Right ventricle myocardium superior (tissue), 1 donor: ENCODE measurements at regions not wholly inside any gene's neighbourhood (a gene's known extent, or its start where the extent isn't known, plus 50 kb on each side); places are given as distances from the start of the nearest gene placed in this dataset.

Source experiments
- ATAC-seq: fragments of 200-7000 bp; cut with Tn5 transposase; one replicate; pipeline ENCODE4 v1.9.1; 2020; ENCODE audit warnings: mild to moderate bottlenecking; ENCODE audit not compliant: poor library complexity
- DNase-seq: peaks from one replicate; pipeline ENCODE4 v3.0.0-alpha.2; 2020
- intact Hi-C: fragments of 100-400 bp; cut with DNase I; formaldehyde crosslinking; loops from one replicate; pipeline ENCODE4 v1.11.2; 2022
- donor health status: DM: no; HTN: yes; CAD: no; lungs with severe emphysema.

DNA sequence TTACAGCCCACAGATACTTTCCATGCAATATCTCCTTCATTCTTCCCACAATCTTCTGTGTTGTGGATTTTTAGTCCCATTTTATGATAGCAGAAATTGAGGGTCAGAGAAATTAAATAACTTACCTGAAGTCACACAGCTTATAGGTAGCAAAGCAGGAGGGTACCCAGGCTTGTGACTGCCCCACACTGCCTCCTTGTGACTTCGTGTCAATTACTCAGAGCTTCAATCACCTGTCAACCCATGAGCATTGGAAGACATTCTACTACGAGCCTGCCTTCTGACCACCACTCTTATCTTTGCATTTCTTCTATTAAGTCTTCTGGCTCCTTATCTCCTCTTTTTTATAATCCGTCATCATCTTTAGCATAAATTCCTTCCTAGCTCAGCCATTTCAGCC, 71.6 kb upstream of the NRSN1 start:
- DNase-seq (no peak), ATAC-seq (no peak)
- intact Hi-C loops, result no loop called here

DNA sequence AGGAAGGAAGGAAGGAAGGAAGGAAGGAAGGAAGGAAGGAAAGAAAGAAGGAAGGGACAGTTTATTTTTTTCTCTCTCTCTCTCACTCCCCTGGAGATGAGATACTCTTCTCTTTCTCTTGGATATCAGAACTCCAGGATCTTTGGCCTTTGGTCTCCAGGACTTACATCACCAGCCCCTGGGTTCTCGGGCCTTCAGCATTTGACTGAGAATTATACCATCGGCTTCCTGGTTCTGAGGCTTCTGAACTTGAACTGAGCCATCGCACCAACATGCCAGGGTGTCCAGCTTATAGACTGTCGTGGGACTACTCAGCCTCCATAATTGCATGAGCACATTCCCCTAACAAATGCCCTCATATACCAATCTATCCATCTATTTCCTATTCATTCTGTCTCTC, 69.4 kb upstream of the NRSN1 start:
- no peak for ATAC-seq
- intact Hi-C loops, result no loop called here
- no peak for DNase-seq

DNA sequence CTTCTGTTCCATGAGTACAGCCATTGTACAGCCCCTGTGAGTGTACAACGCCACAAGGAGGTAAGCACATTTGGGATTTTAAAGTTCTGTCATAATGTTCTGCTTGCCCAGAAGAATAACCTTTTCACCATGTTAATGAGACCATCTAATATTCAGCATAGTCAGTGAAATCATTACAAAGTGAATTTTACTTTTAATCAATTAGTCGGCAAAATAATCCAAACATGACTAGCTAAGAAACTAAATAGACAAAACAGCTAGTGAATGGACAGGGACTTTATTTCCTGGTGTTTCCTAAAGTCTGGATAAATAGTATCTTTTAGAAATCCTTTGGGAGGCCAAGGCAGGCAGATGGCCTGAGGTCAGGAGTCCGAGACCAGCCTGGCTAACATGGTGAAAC, 69.0 kb upstream of the NRSN1 start:
- intact Hi-C loops, result no loop called here
- ATAC-seq (no peak), DNase-seq (no peak)

DNA sequence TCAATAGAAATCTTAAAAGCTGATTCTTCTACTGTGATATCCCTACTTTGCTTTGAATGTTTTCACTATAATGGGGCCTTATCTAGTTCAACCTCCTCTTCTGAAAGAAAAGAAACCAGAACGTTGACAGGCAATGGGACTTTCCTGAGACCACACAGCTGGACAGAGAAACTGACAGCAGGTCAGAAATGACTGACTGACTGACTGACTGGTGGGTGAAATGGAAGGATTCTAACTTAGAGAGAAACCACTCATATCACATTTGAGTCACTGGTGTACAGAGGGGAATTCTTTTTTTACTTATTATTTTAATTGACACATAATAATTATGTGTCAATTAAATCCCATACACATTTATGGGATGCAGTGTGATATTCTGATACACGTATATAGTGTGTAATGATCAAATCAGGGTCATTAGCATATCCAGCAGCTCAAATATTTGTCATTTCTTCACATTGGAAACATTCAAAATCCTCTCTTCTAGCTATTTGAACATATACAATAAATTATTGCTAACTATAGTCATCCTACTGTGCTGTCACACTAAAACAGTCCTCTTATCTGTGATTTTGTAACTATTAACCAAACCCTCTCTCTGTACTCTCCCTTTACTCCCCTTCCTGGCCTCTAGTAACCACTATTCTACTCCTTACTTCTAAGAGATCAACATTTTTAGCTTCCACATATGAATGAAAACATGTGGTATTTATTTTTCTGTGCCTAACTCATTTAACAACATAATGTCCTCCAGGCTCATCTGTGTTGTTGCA, 64.8 kb upstream of the NRSN1 start:
- intact Hi-C loops, result no loop called here
- ATAC-seq (no peak), DNase-seq (no peak)

DNA sequence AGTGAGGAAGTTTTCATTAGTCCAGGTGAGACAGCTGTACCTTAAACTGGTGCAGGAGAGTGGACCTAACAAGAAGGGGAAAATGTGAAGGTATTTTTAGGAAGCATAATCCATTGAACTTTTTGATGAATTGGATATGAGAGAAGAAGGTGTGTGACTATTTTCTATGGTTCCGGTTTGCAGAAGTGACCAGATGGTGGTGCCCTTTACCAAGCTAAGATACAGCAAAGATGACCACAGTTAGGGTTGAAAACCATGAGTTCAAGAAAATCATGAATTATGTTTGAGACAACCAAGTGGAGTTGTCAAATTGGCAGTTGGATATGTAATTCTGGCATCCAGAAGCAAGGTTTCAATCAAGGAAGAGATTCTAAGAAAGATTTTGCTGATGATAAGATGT, 61.9 kb upstream of the NRSN1 start:
- ATAC-seq, result no peak
- intact Hi-C loops, result no loop called here
- no peak for DNase-seq

DNA sequence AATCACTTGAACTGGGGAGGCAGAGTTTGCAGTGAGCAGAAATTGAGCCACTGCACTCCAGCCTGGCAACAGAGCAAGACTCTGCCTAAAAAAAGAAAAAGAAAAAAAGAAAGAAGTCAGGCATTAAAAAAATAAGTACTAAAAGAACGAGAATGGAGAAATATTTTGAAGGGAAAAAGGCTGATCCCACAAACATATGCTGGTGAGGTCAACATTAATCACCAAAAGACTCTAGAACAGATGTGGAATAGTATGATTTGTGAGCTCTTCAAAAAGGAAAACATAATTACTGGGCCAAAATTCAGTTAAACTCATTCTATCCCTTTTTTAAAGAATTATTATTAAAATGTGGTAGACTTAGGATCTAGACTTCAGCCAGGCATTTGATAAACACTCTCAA, 61.2 kb upstream of the NRSN1 start:
- intact Hi-C loops, result no loop called here
- no peak for DNase-seq
- no peak for ATAC-seq

DNA sequence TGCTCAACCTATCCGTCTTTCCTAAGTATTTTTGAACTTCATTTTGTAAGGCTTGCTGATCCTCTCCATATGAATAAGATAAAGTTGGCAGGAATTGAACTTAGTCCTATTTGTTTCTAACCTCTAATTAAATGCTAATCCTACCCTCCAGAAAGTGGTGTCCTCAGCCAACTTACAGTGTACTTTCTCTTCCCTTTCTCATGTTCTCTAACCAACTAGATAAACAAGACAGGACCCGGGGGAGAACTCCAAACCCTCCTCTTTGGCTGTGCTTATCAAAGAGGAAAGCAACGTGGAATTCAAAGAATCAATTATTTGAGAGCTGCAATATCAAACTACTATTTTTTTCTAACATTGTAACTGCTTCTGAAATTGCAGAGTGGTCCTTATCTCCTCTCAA, 56.5 kb upstream of the NRSN1 start:
- ATAC-seq, result no peak
- intact Hi-C loops, result no loop called here
- no peak for DNase-seq

DNA sequence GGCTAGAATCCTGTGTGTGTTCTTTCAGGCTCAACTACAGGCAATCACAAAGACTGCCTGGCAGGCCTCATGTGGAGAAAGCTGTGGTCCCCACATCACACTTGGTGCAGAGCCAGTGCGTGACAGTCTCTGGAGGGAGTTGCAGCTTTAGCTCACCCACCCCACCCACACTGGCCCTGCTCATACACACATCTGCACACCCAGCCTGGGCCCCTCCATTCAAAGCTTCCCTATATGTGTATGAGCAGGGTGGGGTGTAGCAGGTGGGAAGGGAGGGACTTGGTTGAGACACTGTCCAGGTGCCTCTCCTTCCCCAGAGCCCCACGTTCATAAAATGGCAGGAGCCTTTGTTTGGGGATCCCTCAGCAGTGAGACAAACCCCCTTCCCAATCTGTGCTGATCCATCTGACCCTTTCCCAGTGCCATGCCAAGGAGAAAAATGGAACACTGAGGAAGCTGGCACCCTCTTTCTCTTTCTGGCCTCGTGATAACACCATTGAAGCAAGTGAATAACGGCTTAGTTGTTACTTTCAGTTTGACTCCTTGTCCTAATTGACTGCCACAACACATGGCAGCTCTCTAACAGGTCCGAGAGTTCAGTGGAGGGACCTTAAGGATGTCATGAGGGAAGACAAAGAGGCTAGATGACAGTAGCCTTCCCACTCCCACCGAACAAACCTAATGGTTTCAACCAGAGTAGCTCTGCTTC, 53.8 kb upstream of the NRSN1 start:
- DNase-seq, result no peak
- intact Hi-C loops, result no loop called here
- no peak for ATAC-seq

DNA sequence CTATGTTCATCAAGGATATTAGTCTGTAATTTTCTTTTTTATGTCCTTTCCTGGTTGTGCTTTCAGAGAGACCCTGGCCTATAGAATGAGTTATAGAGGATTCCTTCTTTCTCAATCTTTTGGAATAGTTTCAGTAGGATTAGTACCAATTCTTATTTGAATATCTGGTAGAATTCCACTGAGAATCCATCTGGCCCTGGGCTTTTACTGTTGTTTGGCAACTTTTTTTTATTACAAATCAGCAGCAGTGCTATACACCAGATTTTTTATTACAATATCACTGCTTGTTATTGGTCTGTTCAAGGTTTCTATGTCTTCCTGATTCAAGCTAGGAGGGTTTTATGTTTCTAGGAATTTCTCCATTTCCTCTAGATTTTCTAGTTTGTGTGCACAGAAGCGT, 50.0 kb upstream of the NRSN1 start:
- DNase-seq (no peak), ATAC-seq (no peak)
- intact Hi-C loops, result no loop called here
